GM12878 (cell line): ENCODE measurements at regions not wholly inside any gene's neighbourhood (a gene's known extent, or its start where the extent isn't known, plus 50 kb on each side); places are given as distances from the start of the nearest gene placed in this dataset.

Experiments
- ATAC-seq: fragments of 200-7000 bp; cut with Tn5 transposase; 3 replicates; pipeline ENCODE4 v1.9.1; 2020; ENCODE audit warnings: mild to moderate bottlenecking, moderate library complexity
- BruUV-seq: library from RNA; stranded (reverse); fragments of 400-500 nt; replicated peaks from 2 replicates; lab custom pipeline; 2021; lab: Mats Ljungman, UMichigan
- CTCF ChIA-PET: fragments of 300-600 bp; sonication (Branson Sonifier 250); formaldehyde crosslinking; extraction: SDS; loops from one replicate; lab custom pipeline; 2021; ENCODE audit warnings: inconsistent platforms; lab: Yijun Ruan, JAX
- POLR2A ChIA-PET: fragments of 350-600 bp; formaldehyde crosslinking; extraction: SDS; loops from one replicate; lab custom pipeline; 2021; ENCODE audit warnings: inconsistent platforms; lab: Charles Lee
- RAD21 ChIA-PET: fragments of 300-600 bp; sonication (Branson Sonifier 250); formaldehyde crosslinking; loops from one replicate; lab custom pipeline; 2023; ENCODE audit warnings: antibody characterized with exemption; ENCODE audit not compliant: unreplicated experiment; lab: Charles Lee
- SMC1A ChIA-PET: fragments of 300-600 bp; sonication (Branson Sonifier 250); formaldehyde crosslinking; loops from one replicate; lab custom pipeline; 2023; ENCODE audit not compliant: unreplicated experiment, uncharacterized antibody; lab: Charles Lee
- DNase-seq: peaks from one replicate; pipeline ENCODE4 v3.0.0-alpha.2; 2011; ENCODE audit warnings: low read depth, low spot score
- FAIRE-seq: peaks from 3 replicates; lab custom pipeline; 2011; peaks lifted over from hg19 to GRCh38; lab: Jason Lieb, UNC
- H2AFZ ChIP-seq: 2 replicates; pipeline ENCODE4 v1.6.0; 2011; ENCODE audit warnings: low read depth, low read length, control low read depth; ENCODE audit not compliant: control insufficient read depth
- H3K27ac ChIP-seq: 2 replicates; pipeline ENCODE4 v1.5.1; 2011; ENCODE audit warnings: control low read depth; ENCODE audit not compliant: control insufficient read depth, insufficient read depth
- H3K27me3 ChIP-seq, 2 experiments: replicated peaks in 1 of 2; 2 replicates each; pipeline versions ENCODE4 v1.6.0 to v1.6.1; 2011; ENCODE audit warnings: low read length in 1 of 2; ENCODE audit not compliant: control insufficient read depth in 2 of 2, insufficient read depth in 2 of 2
- H3K36me3 ChIP-seq, 2 experiments: 2 replicates each; pipeline ENCODE4 v1.5.1; 2011; ENCODE audit warnings: low read length in 1 of 2; ENCODE audit not compliant: control insufficient read depth in 2 of 2, insufficient read depth in 2 of 2
- H3K4me1 ChIP-seq: 2 replicates; pipeline ENCODE4 v1.6.1; 2011; ENCODE audit warnings: mild to moderate bottlenecking, low read length, moderate library complexity, mixed read lengths; ENCODE audit not compliant: control insufficient read depth, insufficient read depth
- H3K4me2 ChIP-seq: 2 replicates; pipeline ENCODE4 v1.6.0; 2011; ENCODE audit warnings: control low read depth; ENCODE audit not compliant: control insufficient read depth, insufficient read depth
- H3K4me3 ChIP-seq: fragments of 200-600 bp; sonication (generic); 2 replicates; pipeline ENCODE4 v1.5.1; 2016
- H3K79me2 ChIP-seq: 2 replicates; pipeline ENCODE4 v1.6.0; 2011; ENCODE audit warnings: low read length; ENCODE audit not compliant: control insufficient read depth, insufficient read depth
- H3K9ac ChIP-seq: 2 replicates; pipeline ENCODE4 v1.8.0; 2011; ENCODE audit warnings: low read length, control low read depth, mixed read lengths; ENCODE audit not compliant: control insufficient read depth, insufficient read depth
- H3K9me3 ChIP-seq: replicated peaks from 3 replicates; pipeline ENCODE4 v1.5.1; 2011; ENCODE audit warnings: mild to moderate bottlenecking, low read length; ENCODE audit not compliant: control insufficient read depth, insufficient read depth
- H4K20me1 ChIP-seq: 2 replicates; pipeline ENCODE4 v1.6.0; 2011; ENCODE audit not compliant: control insufficient read depth, insufficient read depth
- KAT2A ChIP-seq: conservative IDR thresholded peaks from 2 replicates; pipeline ENCODE4 v1.6.1; 2011; ENCODE audit warnings: low read depth, low read length; ENCODE audit not compliant: control insufficient read depth
- KDM1A ChIP-seq: fragments of 200-600 bp; sonication (generic); IDR thresholded peaks from 2 replicates; pipeline ENCODE4 v1.6.1; 2016; ENCODE audit warnings: borderline replicate concordance
- ZBED1 ChIP-seq: IDR thresholded peaks from 2 replicates; pipeline ENCODE4 v1.6.1; 2016; ENCODE audit warnings: borderline replicate concordance
- ZNF217 ChIP-seq: fragments of 450-650 bp; IDR thresholded peaks from 2 replicates; pipeline ENCODE4 v1.6.1; 2017; ENCODE audit warnings: antibody characterized with exemption, mild to moderate bottlenecking
- WGBS: methylation state at CpG from one replicate; pipeline ENCODE4 v1.1.6; 2016; ENCODE audit warnings: low lambda C conversion rate; ENCODE audit not compliant: insufficient replicate concordance, insufficient coverage; ENCODE audit errors: missing lambda C conversion rate; 5-methylcytosine and 5-hydroxymethylcytosine counted together
- in situ Hi-C: fragments of 300-500 bp; cut with MboI; formaldehyde crosslinking; loops from 9 replicates; pipeline ENCODE4 v1.14.3; 2018; ENCODE audit warnings: mixed read lengths
- intact Hi-C: fragments of 100-400 bp; cut with micrococcal nuclease; formaldehyde crosslinking; loops from one replicate; pipeline ENCODE4 v1.14.2; 2022; ENCODE audit not compliant: unreplicated experiment
- TF ChIP-seq, protein P1 (sequence below): fragments of 450-650 bp; IDR thresholded peaks from 2 replicates; pipeline ENCODE4 v1.6.1; 2017; ENCODE audit warnings: borderline replicate concordance

DNA sequence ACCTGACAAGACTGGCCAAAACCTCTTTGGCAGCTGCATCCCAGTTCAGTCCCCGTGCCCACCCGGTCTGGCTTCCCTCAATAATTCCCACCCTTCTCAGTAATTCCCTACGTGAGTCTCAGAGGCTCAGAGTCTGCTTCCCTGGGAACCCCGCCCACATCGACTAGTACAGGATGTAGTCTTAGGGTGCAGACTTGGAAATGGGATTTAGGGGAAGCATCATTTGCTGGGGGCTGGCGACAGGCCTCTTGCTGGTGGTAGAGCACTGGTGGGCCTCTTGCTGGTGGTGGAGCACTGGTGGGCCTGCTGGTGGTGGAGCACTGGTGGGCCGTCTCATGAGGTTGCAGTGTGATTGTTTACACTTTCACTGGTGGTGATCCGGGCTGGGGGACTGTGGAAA is 199.5 kb upstream of the B3GAT1 start:
- DNase-seq (no peak), ATAC-seq (no peak), FAIRE-seq (no peak)
- no peaks in the 10 kb centered on the region; a peak in 1 of 4 replicates for H3K27me3 ChIP-seq
- no peaks in the 10 kb centered on the region for H3K79me2 ChIP-seq
- CTCF ChIA-PET = no interaction called here
- no peaks in the 10 kb centered on the region for H3K4me1 ChIP-seq
- POLR2A ChIA-PET = no interaction called here
- H3K4me3 ChIP-seq = no peak overlapping the region
- H3K36me3 ChIP-seq = no peaks in the 10 kb centered on the region
- in situ Hi-C loops (no loop called here), intact Hi-C loops (no loop called here)
- no TSS peak for BruUV-seq
- no peak for TF ChIP-seq ZBED1
- no peak for TF ChIP-seq ZNF217
- TF ChIP-seq, protein P1, sequence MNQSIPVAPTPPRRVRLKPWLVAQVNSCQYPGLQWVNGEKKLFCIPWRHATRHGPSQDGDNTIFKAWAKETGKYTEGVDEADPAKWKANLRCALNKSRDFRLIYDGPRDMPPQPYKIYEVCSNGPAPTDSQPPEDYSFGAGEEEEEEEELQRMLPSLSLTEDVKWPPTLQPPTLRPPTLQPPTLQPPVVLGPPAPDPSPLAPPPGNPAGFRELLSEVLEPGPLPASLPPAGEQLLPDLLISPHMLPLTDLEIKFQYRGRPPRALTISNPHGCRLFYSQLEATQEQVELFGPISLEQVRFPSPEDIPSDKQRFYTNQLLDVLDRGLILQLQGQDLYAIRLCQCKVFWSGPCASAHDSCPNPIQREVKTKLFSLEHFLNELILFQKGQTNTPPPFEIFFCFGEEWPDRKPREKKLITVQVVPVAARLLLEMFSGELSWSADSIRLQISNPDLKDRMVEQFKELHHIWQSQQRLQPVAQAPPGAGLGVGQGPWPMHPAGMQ = no peak
- H3K9ac ChIP-seq = no peak overlapping the region
- H4K20me1 ChIP-seq = no peaks in the 10 kb centered on the region
- no peaks in the 10 kb centered on the region for H3K9me3 ChIP-seq
- 9% methylated on average over 8 of the region's 8 CpGs for WGBS
- RAD21 ChIA-PET = no interaction called here
- H2AFZ ChIP-seq = no peak overlapping the region
- SMC1A ChIA-PET = no interaction called here
- H3K4me2 ChIP-seq = no peak overlapping the region
- no peak overlapping the region for H3K27ac ChIP-seq

DNA sequence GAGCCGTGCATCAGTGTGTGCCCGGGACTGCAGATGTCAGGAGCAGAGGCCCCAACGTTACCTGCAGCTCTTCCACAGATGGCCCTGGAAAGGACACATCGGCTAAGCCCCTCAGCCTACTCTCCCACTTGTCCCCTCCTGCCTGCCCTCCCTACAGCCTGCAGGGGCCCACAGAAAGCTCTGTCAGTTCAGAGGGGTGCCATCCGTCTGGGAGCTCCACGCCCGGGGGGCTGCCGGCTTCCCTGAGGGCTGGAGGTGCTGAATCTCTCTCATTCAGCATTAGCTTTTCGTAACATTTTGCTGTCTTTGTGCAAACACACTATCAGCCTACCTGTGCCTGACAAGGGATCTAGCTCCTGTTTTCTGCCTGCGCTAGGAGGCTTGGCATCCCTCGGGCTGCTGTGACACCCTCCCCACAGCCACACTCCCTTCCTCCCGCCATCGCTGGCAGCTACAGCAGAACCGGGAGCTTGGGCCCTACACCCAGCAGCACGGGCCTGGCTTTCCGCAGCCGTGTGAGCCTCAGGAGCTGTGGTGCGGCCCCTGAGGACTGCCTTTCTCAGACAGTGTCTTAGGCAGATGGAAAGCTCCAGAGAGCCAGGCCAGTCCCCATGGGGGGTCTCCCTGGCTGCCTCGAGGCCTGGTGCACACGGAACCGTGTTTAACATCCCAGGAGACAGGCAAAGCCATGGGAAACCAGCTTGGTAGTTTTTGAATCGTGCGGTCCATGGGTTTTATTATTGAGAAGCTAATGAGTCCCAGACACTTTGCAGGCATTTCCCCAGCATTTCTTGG is 198.3 kb upstream of the B3GAT1 start:
- ChIA-PET POLR2A (no interaction called here), SMC1A (no interaction called here), CTCF (no interaction called here), RAD21 (no interaction called here)
- FAIRE-seq (no peak), DNase-seq (no peak), ATAC-seq (no peak)
- Histone ChIP-seq H3K9ac (no peak overlapping the region), H3K36me3 (no peaks in the 10 kb centered on the region), H4K20me1 (no peaks in the 10 kb centered on the region), H3K4me1 (no peaks in the 10 kb centered on the region), H2AFZ (no peak overlapping the region), H3K4me2 (no peak overlapping the region), H3K27me3 (no peaks in the 10 kb centered on the region; a peak in 1 of 4 replicates), H3K4me3 (no peak overlapping the region), H3K79me2 (no peaks in the 10 kb centered on the region), H3K9me3 (no peaks in the 10 kb centered on the region), H3K27ac (no peak overlapping the region)
- intact Hi-C loops = no loop called here
- no TSS peak for BruUV-seq
- in situ Hi-C loops = no loop called here
- TF ChIP-seq KDM1A = no peak
- TF ChIP-seq KAT2A = no peak
- WGBS = 38% methylated on average over 21 of the region's 23 CpGs
